ENCODE measurements at regions not wholly inside any gene's neighbourhood (a gene's known extent, or its start where the extent isn't known, plus 50 kb on each side); places are given as distances from the start of the nearest gene placed in this dataset.

GRCh38 chr2:140117386-140117785 lies 1337.2 kb upstream of the NXPH2 start:
- TF ChIP-seq POLR2AphosphoS5 (IDR thresholded peaks at IDR 0.05): no peak
- TF ChIP-seq POLR2A (IDR thresholded peaks at IDR 0.05): no peak
- TF ChIP-seq, protein P1, sequence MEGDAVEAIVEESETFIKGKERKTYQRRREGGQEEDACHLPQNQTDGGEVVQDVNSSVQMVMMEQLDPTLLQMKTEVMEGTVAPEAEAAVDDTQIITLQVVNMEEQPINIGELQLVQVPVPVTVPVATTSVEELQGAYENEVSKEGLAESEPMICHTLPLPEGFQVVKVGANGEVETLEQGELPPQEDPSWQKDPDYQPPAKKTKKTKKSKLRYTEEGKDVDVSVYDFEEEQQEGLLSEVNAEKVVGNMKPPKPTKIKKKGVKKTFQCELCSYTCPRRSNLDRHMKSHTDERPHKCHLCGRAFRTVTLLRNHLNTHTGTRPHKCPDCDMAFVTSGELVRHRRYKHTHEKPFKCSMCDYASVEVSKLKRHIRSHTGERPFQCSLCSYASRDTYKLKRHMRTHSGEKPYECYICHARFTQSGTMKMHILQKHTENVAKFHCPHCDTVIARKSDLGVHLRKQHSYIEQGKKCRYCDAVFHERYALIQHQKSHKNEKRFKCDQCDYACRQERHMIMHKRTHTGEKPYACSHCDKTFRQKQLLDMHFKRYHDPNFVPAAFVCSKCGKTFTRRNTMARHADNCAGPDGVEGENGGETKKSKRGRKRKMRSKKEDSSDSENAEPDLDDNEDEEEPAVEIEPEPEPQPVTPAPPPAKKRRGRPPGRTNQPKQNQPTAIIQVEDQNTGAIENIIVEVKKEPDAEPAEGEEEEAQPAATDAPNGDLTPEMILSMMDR (IDR thresholded peaks at IDR 0.05): no peak
